GM18868 (cell line): ENCODE measurements at regions not wholly inside any gene's neighbourhood (a gene's known extent, or its start where the extent isn't known, plus 50 kb on each side); places are given as distances from the start of the nearest gene placed in this dataset.
"Not testable (repeated sequence)": the region's sequence is repeated elsewhere in the genome, so short reads cannot be mapped to it uniquely, and the experiment has no call there.

Source experiments
- ATAC-seq: cut with Tn5 transposase; IDR thresholded peaks from one replicate; pipeline ENCODE4 v1.9.1; 2021; ENCODE audit warnings: mild to moderate bottlenecking, moderate library complexity; ENCODE audit not compliant: unreplicated experiment

- no peak for ATAC-seq
These were observed 162.6 kb downstream of the MYCN start for GRCh38 chr2:16102976-16103380.

GRCh38 chr2:16102358-16102975 is 162.1 kb downstream of the MYCN start:
- no peak for ATAC-seq

GRCh38 chr2:16101196-16101595 is 160.8 kb downstream of the MYCN start:
- ATAC-seq = no peak

- no peak for ATAC-seq
These were observed 159.7 kb downstream of the MYCN start for GRCh38 chr2:16100006-16100405.

GRCh38 chr2:16099326-16099725 is 159.0 kb downstream of the MYCN start:
- ATAC-seq = no peak

- ATAC-seq = no peak
These were observed 156.6 kb downstream of the MYCN start for GRCh38 chr2:16096962-16097361.

- not testable (repeated sequence) for ATAC-seq
These were observed 155.1 kb downstream of the MYCN start for GRCh38 chr2:16095483-16095882.

GRCh38 chr2:16094811-16095210 is 154.5 kb downstream of the MYCN start:
- no peak for ATAC-seq

GRCh38 chr2:16093639-16094529 is 153.5 kb downstream of the MYCN start:
- no peak for ATAC-seq

- no peak for ATAC-seq
These were observed 152.7 kb downstream of the MYCN start for GRCh38 chr2:16092861-16093638.

- ATAC-seq = no peak
These were observed 151.4 kb downstream of the MYCN start for GRCh38 chr2:16091576-16092282.

- no peak for ATAC-seq
These were observed 150.6 kb downstream of the MYCN start for GRCh38 chr2:16090650-16091575.

- not testable (repeated sequence) for ATAC-seq
These were observed 149.1 kb downstream of the MYCN start for GRCh38 chr2:16089491-16089890.

- ATAC-seq = no peak
These were observed 148.4 kb downstream of the MYCN start for GRCh38 chr2:16088802-16089112.

GRCh38 chr2:16088035-16088801 is 147.9 kb downstream of the MYCN start:
- no peak for ATAC-seq

- not testable (repeated sequence) for ATAC-seq
These were observed 145.8 kb downstream of the MYCN start for GRCh38 chr2:16086136-16086535.

GRCh38 chr2:16085073-16085472 is 144.7 kb downstream of the MYCN start:
- no peak for ATAC-seq

GRCh38 chr2:16084274-16084673 is 143.9 kb downstream of the MYCN start:
- no peak for ATAC-seq

GRCh38 chr2:16082276-16082675 is 141.9 kb downstream of the MYCN start:
- ATAC-seq = no peak
